Transverse colon (tissue), 4 donors: ENCODE measurements at regions not wholly inside any gene's neighbourhood (a gene's known extent, or its start where the extent isn't known, plus 50 kb on each side); places are given as distances from the start of the nearest gene placed in this dataset.
A peak's percentile ranks its signal among the peaks of the same experiment; 100 is the strongest.

ENCODE experiments used
- DNase-seq: peaks from one replicate; pipeline ENCODE4 v3.0.0-alpha.2; 2019
- H3K27ac ChIP-seq, 4 donors: fragments of 200-600 bp; sonication (generic); 2 replicates each; pipeline ENCODE4 v1.5.1; 2016 to 2018; ENCODE audit warnings: inconsistent platforms in 4 of 4
- H3K27me3 ChIP-seq: fragments of 200-600 bp; sonication (generic); 2 replicates; pipeline ENCODE4 v1.5.1; 2017; ENCODE audit warnings: inconsistent platforms
- H3K36me3 ChIP-seq, 4 donors: fragments of 200-600 bp; sonication (generic); 2 replicates each; pipeline ENCODE4 v1.5.1; 2017 to 2019; ENCODE audit warnings: inconsistent platforms in 4 of 4
- H3K4me1 ChIP-seq, 4 donors: fragments of 200-600 bp; sonication (generic); 2 replicates each; pipeline ENCODE4 v1.5.1; 2017 to 2020; ENCODE audit warnings: inconsistent platforms in 4 of 4
- H3K4me3 ChIP-seq, 4 donors: fragments of 200-600 bp; sonication (generic); 1 replicate in 1 of 4; 2 replicates in 3 of 4; pipeline versions ENCODE4 v1.5.1 to v1.6.1; 2017 to 2019; ENCODE audit warnings: inconsistent platforms in 4 of 4
- H3K9me3 ChIP-seq, 2 donors: fragments of 200-600 bp; sonication (generic); 2 replicates each; pipeline ENCODE4 v1.5.1; 2017 to 2019; ENCODE audit warnings: inconsistent platforms in 2 of 2
- CTCF ChIP-seq, 5 experiments: fragments of 200-600 bp in 3 of 5; fragments of 450-650 bp in 2 of 5; sonication (generic) in 3 of 5; IDR thresholded peaks; 1 replicate in 2 of 5; 2 replicates in 3 of 5; pipeline ENCODE4 v1.5.1; 2016 to 2017; ENCODE audit warnings: antibody characterized with exemption in 5 of 5, inconsistent platforms in 3 of 5, mild to moderate bottlenecking in 2 of 5, moderate library complexity in 1 of 5
- EP300 ChIP-seq: sonication (generic); formaldehyde crosslinking; IDR thresholded peaks from one replicate; pipeline ENCODE4 v1.6.1; 2017; ENCODE audit warnings: antibody characterized with exemption, low read depth
- POLR2A ChIP-seq: fragments of 450-650 bp; IDR thresholded peaks from one replicate; pipeline ENCODE4 v1.6.1; 2016; ENCODE audit warnings: antibody characterized with exemption, mild to moderate bottlenecking, moderate library complexity
- POLR2AphosphoS5 ChIP-seq, 3 donors: sonication (generic); formaldehyde crosslinking; IDR thresholded peaks; one replicate each; pipeline ENCODE4 v1.6.1; 2016; ENCODE audit warnings: antibody characterized with exemption in 3 of 3
- WGBS, 2 donors: methylation state at CpG; one replicate each; pipeline ENCODE4 v1.1.5; 2018; ENCODE audit warnings: low coverage in 1 of 2; 5-methylcytosine and 5-hydroxymethylcytosine counted together
- in situ Hi-C, 4 donors: fragments of 200-750 bp; cut with MboI; loops; one replicate each; pipeline versions ENCODE4 v1.15.0 to v1.15.1; 2017; ENCODE audit warnings: low sequenced_read_pairs in 3 of 4, low pct_ligation_motif_present in 1 of 4, low pct_unique_long_range_greater_than_20kb in 1 of 4
- intact Hi-C: fragments of 100-400 bp; cut with DNase I; formaldehyde crosslinking; loops from one replicate; pipeline ENCODE4 v1.15.1; 2023; ENCODE audit warnings: low total_unique reads

DNA sequence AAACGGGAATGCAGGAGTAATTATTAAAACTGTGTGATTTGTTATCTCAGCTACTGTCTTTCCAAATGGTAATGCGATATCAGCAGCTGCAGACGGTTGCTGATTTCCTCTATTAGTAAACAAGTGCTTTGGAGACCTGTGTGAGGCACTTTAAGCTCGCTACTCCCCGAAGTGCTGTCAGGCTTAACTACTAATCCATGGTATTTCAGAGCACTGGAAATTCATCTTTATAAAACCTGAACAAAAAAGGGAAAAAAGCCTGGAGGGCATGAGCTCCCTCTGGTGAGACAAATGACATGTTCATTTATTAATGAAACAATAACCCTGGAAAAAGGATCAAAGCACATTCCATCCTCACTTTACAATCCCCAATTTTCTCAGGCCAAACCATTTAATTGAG, 143.6 kb upstream of the OTX2 start:
- in situ Hi-C loops, result no loop called here
- Histone ChIP-seq H3K9me3 (no peaks in the 10 kb centered on the region), H3K27ac (no peak overlapping the region), H3K36me3 (no peaks in the 10 kb centered on the region), H3K27me3 (no peaks in the 10 kb centered on the region), H3K4me3 (no peak overlapping the region), H3K4me1 (peaks cover 0 to 7% (median 0%) of the 10 kb centered on the region in 4 donors)
- WGBS, 2 donors, result 4 to 42% methylated on average over 2 to 5 of the region's 5 CpGs
- no peak for TF ChIP-seq CTCF (IDR thresholded peaks at IDR 0.05)
- no peak for DNase-seq
- intact Hi-C loops, result no loop called here

DNA sequence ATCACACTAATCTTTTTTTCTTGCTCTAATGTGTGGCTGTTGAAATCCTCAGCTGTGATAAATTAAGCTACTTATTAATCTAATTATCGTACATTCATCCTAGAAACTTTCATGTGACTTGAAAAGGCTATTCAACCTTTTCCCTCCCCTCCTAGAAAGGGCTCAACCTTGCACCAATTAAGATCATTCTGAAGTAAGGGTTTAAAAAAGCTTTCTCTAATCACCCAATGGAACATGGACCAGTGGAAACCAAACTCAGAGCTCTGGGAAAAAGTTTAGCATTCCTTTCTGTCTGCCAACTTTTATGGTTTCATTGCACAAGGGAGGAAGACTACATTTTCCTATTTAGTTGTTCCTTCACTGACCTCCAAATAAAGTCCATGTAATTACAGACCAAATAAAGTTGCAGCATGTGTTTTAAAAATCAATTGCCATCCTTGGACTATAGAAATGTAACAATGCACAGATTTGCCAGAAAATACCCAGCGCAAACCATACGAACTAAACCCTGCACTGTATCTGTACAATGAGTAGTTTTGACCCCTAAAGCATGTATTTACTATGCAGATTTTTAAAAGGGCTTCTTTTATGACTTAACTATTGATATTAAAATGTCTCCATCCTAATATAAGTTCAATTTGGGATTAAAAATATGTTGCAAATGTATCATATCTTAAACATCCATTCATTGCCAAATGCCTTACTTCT, 142.6 kb upstream of the OTX2 start:
- H3K27me3 ChIP-seq, result no peaks in the 10 kb centered on the region
- H3K36me3 ChIP-seq, result no peaks in the 10 kb centered on the region
- in situ Hi-C loops, result no loop called here
- peaks cover 0 to 7% (median 0%) of the 10 kb centered on the region in 4 donors for H3K4me1 ChIP-seq
- intact Hi-C loops, result no loop called here
- WGBS, 2 donors, result 71 to 76% methylated on average over 3 of the region's 3 CpGs
- no peak overlapping the region for H3K4me3 ChIP-seq
- TF ChIP-seq POLR2A, result no peak
- no peak for TF ChIP-seq CTCF (IDR thresholded peaks at IDR 0.05)
- no peak for TF ChIP-seq EP300
- no peak for TF ChIP-seq POLR2AphosphoS5 (IDR thresholded peaks at IDR 0.05)
- H3K9me3 ChIP-seq, result no peaks in the 10 kb centered on the region
- DNase-seq, result no peak
- H3K27ac ChIP-seq, result no peak overlapping the region

- WGBS, 2 donors, result 7 to 12% methylated on average over 2 of the region's 2 CpGs
- DNase-seq, result peak; percentile 11
- H3K4me3 ChIP-seq, result no peak overlapping the region
- in situ Hi-C loops (no loop called here), intact Hi-C loops (no loop called here)
- H3K9me3 ChIP-seq, result no peaks in the 10 kb centered on the region
- H3K27ac ChIP-seq, result no peak overlapping the region
- H3K36me3 ChIP-seq, result no peaks in the 10 kb centered on the region
- TF ChIP-seq CTCF (IDR thresholded peaks at IDR 0.05), result no peak
- TF ChIP-seq EP300, result no peak
- TF ChIP-seq POLR2AphosphoS5 (IDR thresholded peaks at IDR 0.05), result no peak
- TF ChIP-seq POLR2A, result no peak
- H3K27me3 ChIP-seq, result no peaks in the 10 kb centered on the region
- peaks cover 0 to 7% (median 0%) of the 10 kb centered on the region in 4 donors for H3K4me1 ChIP-seq
Measured at GRCh38 chr14:56949828-56950227, 139.5 kb upstream of the OTX2 start.

DNA sequence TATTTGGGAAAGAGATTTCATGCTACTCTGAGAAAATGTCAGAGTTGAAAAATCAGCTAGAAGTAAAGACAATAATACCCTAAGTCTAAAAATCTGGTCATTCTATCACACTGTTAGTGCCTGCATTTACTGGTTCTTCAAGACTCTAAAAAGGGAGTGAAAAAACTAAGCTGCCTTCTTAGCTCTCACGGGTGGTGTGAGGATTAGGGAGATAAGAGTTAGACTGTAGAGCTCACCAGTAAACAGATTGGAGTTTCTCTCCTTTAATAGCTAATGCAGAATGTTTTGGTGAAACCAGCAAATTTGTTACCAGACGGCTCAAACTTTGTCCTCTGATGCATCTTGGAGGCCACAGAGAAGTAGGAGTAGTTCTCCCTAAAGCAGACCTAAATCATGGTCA, 135.0 kb upstream of the OTX2 start:
- no peaks in the 10 kb centered on the region for H3K9me3 ChIP-seq
- in situ Hi-C loops (no loop called here), intact Hi-C loops (no loop called here)
- no peaks in the 10 kb centered on the region for H3K27me3 ChIP-seq
- H3K4me1 ChIP-seq, result peaks cover 0 to 7% (median 0%) of the 10 kb centered on the region in 4 donors
- WGBS, 2 donors, result 53 to 60% methylated on average over 2 of the region's 2 CpGs
- TF ChIP-seq POLR2AphosphoS5 (IDR thresholded peaks at IDR 0.05), result no peak
- no peak for TF ChIP-seq EP300
- no peak for TF ChIP-seq CTCF (IDR thresholded peaks at IDR 0.05)
- TF ChIP-seq POLR2A, result no peak
- DNase-seq, result no peak
- H3K36me3 ChIP-seq, result no peaks in the 10 kb centered on the region
- no peak overlapping the region for H3K27ac ChIP-seq
- no peak overlapping the region for H3K4me3 ChIP-seq
